CD14-positive monocyte (primary cell): ENCODE measurements at regions not wholly inside any gene's neighbourhood (a gene's known extent, or its start where the extent isn't known, plus 50 kb on each side); places are given as distances from the start of the nearest gene placed in this dataset.

Experiments
- DNase-seq, 3 donors: peaks; one replicate each; pipeline ENCODE4 v3.0.0-alpha.2; 2011 to 2022
- H2AFZ ChIP-seq: 2 replicates; pipeline ENCODE4 v1.6.0; 2012; ENCODE audit warnings: mild to moderate bottlenecking, low read depth, low read length, inconsistent platforms; ENCODE audit not compliant: insufficient read depth, poor library complexity, severe bottlenecking
- H3K27ac ChIP-seq, 2 donors: 1 replicate in 1 of 2; 2 replicates in 1 of 2; pipeline ENCODE4 v1.5.1; 2012 to 2013; ENCODE audit warnings: low read length in 2 of 2, control low read depth in 1 of 2, inconsistent platforms in 1 of 2, low read depth in 1 of 2, mild to moderate bottlenecking in 1 of 2
- H3K27me3 ChIP-seq, 2 donors: one replicate each; pipeline versions ENCODE4 v1.6.0 to v1.6.1; 2011 to 2013; ENCODE audit warnings: low read length in 2 of 2; ENCODE audit not compliant: control insufficient read depth in 2 of 2, insufficient read depth in 2 of 2
- H3K36me3 ChIP-seq, 2 donors: replicated peaks in 1 of 2; 1 replicate in 1 of 2; 2 replicates in 1 of 2; pipeline versions ENCODE4 v1.5.1 to v1.6.1; 2012 to 2013; ENCODE audit warnings: low read length in 2 of 2, control low read depth in 1 of 2, inconsistent platforms in 1 of 2, mild to moderate bottlenecking in 1 of 2; ENCODE audit not compliant: insufficient read depth in 2 of 2, control insufficient read depth in 1 of 2
- H3K4me1 ChIP-seq, 2 donors: 1 replicate in 1 of 2; 2 replicates in 1 of 2; pipeline versions ENCODE4 v1.5.1 to v1.6.1; 2012 to 2013; ENCODE audit warnings: low read length in 2 of 2, control low read depth in 1 of 2, inconsistent platforms in 1 of 2, mild to moderate bottlenecking in 1 of 2, moderate library complexity in 1 of 2; ENCODE audit not compliant: insufficient read depth in 2 of 2, control insufficient read depth in 1 of 2
- H3K4me2 ChIP-seq: replicated peaks from 2 replicates; pipeline ENCODE3; 2012; ENCODE audit warnings: low read length, moderate library complexity, mild to moderate bottlenecking; ENCODE audit not compliant: poor library complexity, severe bottlenecking; ENCODE audit errors: extremely low read depth
- H3K4me3 ChIP-seq, 3 experiments: fragments of 200-600 bp in 1 of 3; sonication (generic) in 1 of 3; replicated peaks in 1 of 3; 1 replicate in 2 of 3; 2 replicates in 1 of 3; pipeline ENCODE4 v1.5.1; 2011 to 2013; ENCODE audit warnings: low read length in 3 of 3, mild to moderate bottlenecking in 3 of 3, control low read depth in 2 of 3, low read depth in 2 of 3, inconsistent platforms in 1 of 3, moderate library complexity in 1 of 3
- H3K79me2 ChIP-seq: 2 replicates; pipeline ENCODE4 v1.6.0; 2012; ENCODE audit warnings: mild to moderate bottlenecking, control low read depth, inconsistent platforms, low read length, moderate library complexity; ENCODE audit not compliant: insufficient read depth
- H3K9ac ChIP-seq: 2 replicates; pipeline ENCODE4 v1.6.0; 2017; ENCODE audit warnings: low read length, mild to moderate bottlenecking; ENCODE audit not compliant: insufficient read depth, poor library complexity, severe bottlenecking
- H3K9me3 ChIP-seq, 2 donors: replicated peaks in 1 of 2; 1 replicate in 1 of 2; 2 replicates in 1 of 2; pipeline versions ENCODE4 v1.5.1 to v1.6.1; 2012 to 2013; ENCODE audit warnings: low read length in 2 of 2, control low read depth in 1 of 2; ENCODE audit not compliant: control insufficient read depth in 1 of 2, insufficient read depth in 1 of 2
- H4K20me1 ChIP-seq: 2 replicates; pipeline ENCODE4 v1.6.0; 2012; ENCODE audit warnings: mild to moderate bottlenecking, low read length, control low read depth, moderate library complexity; ENCODE audit not compliant: insufficient read depth
- H3K27ac Mint-ChIP-seq, 7 donors: one replicate each; pipeline ENCODE4 v1.8.0; 2020; ENCODE audit warnings: mild to moderate bottlenecking in 7 of 7, mixed read lengths in 7 of 7, moderate library complexity in 6 of 7, inconsistent platforms in 2 of 7
- H3K27me3 Mint-ChIP-seq, 3 donors: one replicate each; pipeline ENCODE4 v1.8.0; 2021 to 2022; ENCODE audit warnings: low read depth in 3 of 3, mild to moderate bottlenecking in 3 of 3, mixed read lengths in 3 of 3, moderate library complexity in 3 of 3, inconsistent platforms in 1 of 3
- H3K36me3 Mint-ChIP-seq, 2 donors: one replicate each; pipeline ENCODE4 v1.8.0; 2020; ENCODE audit warnings: mixed read lengths in 2 of 2, inconsistent platforms in 1 of 2, mild to moderate bottlenecking in 1 of 2
- H3K4me1 Mint-ChIP-seq: one replicate; pipeline ENCODE4 v1.8.0; 2020; ENCODE audit warnings: mild to moderate bottlenecking, mixed read lengths
- H3K4me3 Mint-ChIP-seq, 2 donors: one replicate each; pipeline ENCODE4 v1.8.0; 2020; ENCODE audit warnings: mild to moderate bottlenecking in 2 of 2, mixed read lengths in 2 of 2, moderate library complexity in 1 of 2
- H3K9me3 Mint-ChIP-seq, 7 donors: one replicate each; pipeline ENCODE4 v1.8.0; 2020 to 2022; ENCODE audit warnings: mixed read lengths in 7 of 7, mild to moderate bottlenecking in 6 of 7, moderate library complexity in 6 of 7, inconsistent platforms in 2 of 7
- CTCF ChIP-seq: fragments of 200-600 bp; IDR thresholded peaks from one replicate; pipeline ENCODE4 v1.8.0; 2022; ENCODE audit warnings: antibody characterized with exemption, mild to moderate bottlenecking
- WGBS: methylation state at CpG from one replicate; pipeline ENCODE4 v1.1.5; 2013; ENCODE audit warnings: missing lambda C conversion rate; ENCODE audit not compliant: insufficient coverage; 5-methylcytosine and 5-hydroxymethylcytosine counted together
- intact Hi-C, 2 donors: fragments of 100-400 bp; cut with micrococcal nuclease; formaldehyde crosslinking; loops; one replicate each; pipeline versions ENCODE4 v1.15.0 to v1.15.1; 2023

- Histone ChIP-seq H3K9me3 (peaks cover 0 to 14% of the 10 kb centered on the region in 2 donors), H4K20me1 (no peaks in the 10 kb centered on the region), H3K4me1 (no peaks in the 10 kb centered on the region), H3K36me3 (no peaks in the 10 kb centered on the region), H3K79me2 (no peaks in the 10 kb centered on the region), H3K4me3 (no peak overlapping the region), H3K27ac (no peak overlapping the region), H3K4me2 (no peak overlapping the region), H3K9ac (no peak overlapping the region), H2AFZ (no peak overlapping the region), H3K27me3 (no peaks in the 10 kb centered on the region)
- no peak for DNase-seq
- no peak for TF ChIP-seq CTCF
- intact Hi-C loops: no loop called here
- no peak overlapping the region for H3K4me3 Mint-ChIP-seq
- peaks cover 0 to 8% (median 3%) of the 10 kb centered on the region in 7 donors for H3K9me3 Mint-ChIP-seq
- WGBS: 91% methylated on average over 24 of the region's 24 CpGs
- H3K4me1 Mint-ChIP-seq: no peaks in the 10 kb centered on the region
- H3K36me3 Mint-ChIP-seq: no peaks in the 10 kb centered on the region
- no peak overlapping the region for H3K27ac Mint-ChIP-seq
- H3K27me3 Mint-ChIP-seq: no peaks in the 10 kb centered on the region
Measured at GRCh38 chr10:1964476-1964875, 227.2 kb upstream of the ADARB2 start.

GRCh38 chr10:1963341-1963740, 226.0 kb upstream of the ADARB2 start:
- Histone ChIP-seq H3K36me3 (no peaks in the 10 kb centered on the region), H3K27me3 (no peaks in the 10 kb centered on the region), H3K9me3 (peaks cover 0 to 14% of the 10 kb centered on the region in 2 donors), H3K27ac (no peak overlapping the region), H3K4me2 (no peak overlapping the region), H2AFZ (no peak overlapping the region), H3K9ac (no peak overlapping the region), H3K4me3 (no peak overlapping the region), H4K20me1 (no peaks in the 10 kb centered on the region), H3K4me1 (no peaks in the 10 kb centered on the region), H3K79me2 (no peaks in the 10 kb centered on the region)
- Mint-ChIP-seq H3K4me1 (no peaks in the 10 kb centered on the region), H3K9me3 (peaks cover 0 to 7% (median 3%) of the 10 kb centered on the region in 7 donors), H3K27me3 (no peaks in the 10 kb centered on the region), H3K27ac (peak overlapping the region in 1 of 7 donors; percentile 2), H3K4me3 (no peak overlapping the region), H3K36me3 (no peaks in the 10 kb centered on the region)
- intact Hi-C loops: no loop called here
- 95% methylated on average over 21 of the region's 22 CpGs for WGBS
- no peak for TF ChIP-seq CTCF
- DNase-seq: no peak
